H1 (cell line): ENCODE measurements at regions not wholly inside any gene's neighbourhood (a gene's known extent, or its start where the extent isn't known, plus 50 kb on each side); places are given as distances from the start of the nearest gene placed in this dataset.

Experiments
- BACH1 ChIP-seq: IDR thresholded peaks from 2 replicates; pipeline ENCODE4 v1.6.1; 2012; ENCODE audit warnings: low read length, improper control_type of control experiment
- CBX8 ChIP-seq: fragments of 300-800, 300-1000 bp; sonication (generic); IDR thresholded peaks from 2 replicates; pipeline ENCODE4 v1.7.1; 2016; ENCODE audit warnings: low read depth, low read length, borderline replicate concordance
- CHD1 ChIP-seq: IDR thresholded peaks from 2 replicates; pipeline ENCODE4 v1.6.1; 2012; ENCODE audit warnings: low read depth, low read length, improper control_type of control experiment
- CHD2 ChIP-seq: IDR thresholded peaks from 2 replicates; pipeline ENCODE4 v1.6.1; 2012; ENCODE audit warnings: low read length, improper control_type of control experiment
- CREB1 ChIP-seq: IDR thresholded peaks from 2 replicates; pipeline ENCODE4 v1.6.1; 2012; ENCODE audit warnings: inconsistent platforms
- CTBP2 ChIP-seq: IDR thresholded peaks from 2 replicates; pipeline ENCODE4 v1.7.0; 2011; ENCODE audit warnings: borderline replicate concordance, mild to moderate bottlenecking, moderate library complexity, mixed read lengths, low read length; ENCODE audit not compliant: insufficient read depth, insufficient read length
- EP300 ChIP-seq, 2 experiments: IDR thresholded peaks; 1 replicate in 1 of 2; 2 replicates in 1 of 2; pipeline ENCODE4 v1.6.1; 2011 to 2012; ENCODE audit warnings: low read depth in 2 of 2, low read length in 2 of 2, mild to moderate bottlenecking in 2 of 2, borderline replicate concordance in 1 of 2, inconsistent platforms in 1 of 2, moderate library complexity in 1 of 2
- HDAC2 ChIP-seq, 2 experiments: fragments of 300-600 bp in 1 of 2; sonication (generic) in 1 of 2; IDR thresholded peaks; 2 replicates each; pipeline ENCODE4 v1.6.1; 2011 to 2012; ENCODE audit warnings: low read depth in 2 of 2, low read length in 2 of 2, mild to moderate bottlenecking in 2 of 2, moderate library complexity in 2 of 2, borderline replicate concordance in 1 of 2, inconsistent platforms in 1 of 2
- HDAC6 ChIP-seq: IDR thresholded peaks from one replicate; pipeline ENCODE4 v1.7.1; 2012; ENCODE audit warnings: low read depth, mild to moderate bottlenecking, inconsistent platforms, low read length, moderate library complexity
- JUND ChIP-seq: IDR thresholded peaks from 2 replicates; pipeline ENCODE4 v1.6.1; 2011; ENCODE audit warnings: mild to moderate bottlenecking, improper control_type of control experiment, low read length
- NANOG ChIP-seq: IDR thresholded peaks from 2 replicates; pipeline ENCODE4 v1.6.1; 2011; ENCODE audit warnings: low read length, low read depth, mild to moderate bottlenecking, inconsistent platforms; ENCODE audit not compliant: insufficient read depth, poor library complexity, severe bottlenecking
- NRF1 ChIP-seq: IDR thresholded peaks from 2 replicates; pipeline ENCODE4 v1.6.1; 2011; ENCODE audit warnings: mild to moderate bottlenecking, low read depth, low read length, improper control_type of control experiment
- POLR2A ChIP-seq, 2 experiments: IDR thresholded peaks; 1 replicate in 1 of 2; 2 replicates in 1 of 2; pipeline ENCODE4 v1.6.1; 2011; ENCODE audit warnings: low read depth in 2 of 2, low read length in 2 of 2, mild to moderate bottlenecking in 2 of 2; ENCODE audit errors: control extremely low read depth in 1 of 2
- SP2 ChIP-seq: IDR thresholded peaks from 2 replicates; pipeline ENCODE4 v1.6.1; 2012; ENCODE audit warnings: mild to moderate bottlenecking, low read length, inconsistent platforms
- TAF7 ChIP-seq: optimal IDR thresholded peaks from 2 replicates; pipeline ENCODE3; 2011; ENCODE audit warnings: low read depth, mild to moderate bottlenecking, inconsistent platforms, low read length, moderate library complexity, borderline replicate concordance
- TEAD4 ChIP-seq: IDR thresholded peaks from 2 replicates; pipeline ENCODE4 v1.6.1; 2012; ENCODE audit warnings: low read depth, low read length, inconsistent platforms, mixed read lengths
- YY1 ChIP-seq: IDR thresholded peaks from 2 replicates; pipeline ENCODE4 v1.6.1; 2011; ENCODE audit warnings: low read depth, mild to moderate bottlenecking, low read length

GRCh38 chr4:15198070-15198727 is 195.9 kb downstream of the CPEB2 start (continued):
- peak; percentile 25 for TF ChIP-seq NANOG
- TF ChIP-seq CREB1, result no peak
- TF ChIP-seq TAF7, result peak; percentile 21
- TF ChIP-seq POLR2A (IDR thresholded peaks at IDR 0.05; ENCODE audit: control extremely low read depth in 1 of 2, low read depth in 2 of 2, low read length in 2 of 2), result no peak
- TF ChIP-seq NRF1, result no peak
- TF ChIP-seq YY1, result no peak
- no peak for TF ChIP-seq CTBP2
- no peak for TF ChIP-seq HDAC6
- 0 out of 2 replicates have a peak, but pooled peaks have one; percentile 19 for TF ChIP-seq JUND
- no peak for TF ChIP-seq CHD2
- no peak for TF ChIP-seq CBX8
- no peak for TF ChIP-seq TEAD4
- no peak for TF ChIP-seq CHD1
- TF ChIP-seq BACH1, result no peak
- TF ChIP-seq HDAC2 (IDR thresholded peaks at IDR 0.05; ENCODE audit: borderline replicate concordance in 1 of 2, low read depth in 2 of 2, low read length in 2 of 2), result peak; percentile 37 to 92; a peak in 3 of 4 replicates
- no peak for TF ChIP-seq EP300 (IDR thresholded peaks at IDR 0.05; ENCODE audit: borderline replicate concordance in 1 of 2, low read depth in 2 of 2, low read length in 2 of 2)
- no peak for TF ChIP-seq SP2
